ENCODE measurements at regions not wholly inside any gene's neighbourhood (a gene's known extent, or its start where the extent isn't known, plus 50 kb on each side); places are given as distances from the start of the nearest gene placed in this dataset.

DNA sequence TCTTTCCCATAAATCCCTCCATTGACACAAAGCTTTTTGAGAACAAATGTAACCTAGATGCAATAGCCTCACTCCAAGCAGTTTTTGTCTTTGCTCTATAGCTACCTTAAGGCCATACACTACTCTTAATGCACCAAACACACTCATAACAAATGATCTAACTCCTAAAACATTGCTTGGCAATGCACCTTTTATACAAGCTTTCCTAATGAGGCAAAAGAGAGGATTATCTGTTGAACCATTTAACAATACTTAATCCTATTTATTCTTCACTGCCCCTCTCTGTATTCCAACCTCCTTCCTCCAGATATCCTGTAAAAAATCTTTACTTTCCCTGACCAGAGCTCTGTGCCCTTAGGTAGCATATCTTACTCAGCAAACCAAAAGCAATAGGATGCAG, 558.1 kb upstream of the MDFIC2 start:
- TF ChIP-seq EZH2 (IDR thresholded peaks at IDR 0.05; ENCODE audit: low read length) = no peak
- TF ChIP-seq, protein P1, sequence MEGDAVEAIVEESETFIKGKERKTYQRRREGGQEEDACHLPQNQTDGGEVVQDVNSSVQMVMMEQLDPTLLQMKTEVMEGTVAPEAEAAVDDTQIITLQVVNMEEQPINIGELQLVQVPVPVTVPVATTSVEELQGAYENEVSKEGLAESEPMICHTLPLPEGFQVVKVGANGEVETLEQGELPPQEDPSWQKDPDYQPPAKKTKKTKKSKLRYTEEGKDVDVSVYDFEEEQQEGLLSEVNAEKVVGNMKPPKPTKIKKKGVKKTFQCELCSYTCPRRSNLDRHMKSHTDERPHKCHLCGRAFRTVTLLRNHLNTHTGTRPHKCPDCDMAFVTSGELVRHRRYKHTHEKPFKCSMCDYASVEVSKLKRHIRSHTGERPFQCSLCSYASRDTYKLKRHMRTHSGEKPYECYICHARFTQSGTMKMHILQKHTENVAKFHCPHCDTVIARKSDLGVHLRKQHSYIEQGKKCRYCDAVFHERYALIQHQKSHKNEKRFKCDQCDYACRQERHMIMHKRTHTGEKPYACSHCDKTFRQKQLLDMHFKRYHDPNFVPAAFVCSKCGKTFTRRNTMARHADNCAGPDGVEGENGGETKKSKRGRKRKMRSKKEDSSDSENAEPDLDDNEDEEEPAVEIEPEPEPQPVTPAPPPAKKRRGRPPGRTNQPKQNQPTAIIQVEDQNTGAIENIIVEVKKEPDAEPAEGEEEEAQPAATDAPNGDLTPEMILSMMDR (optimal IDR thresholded peaks at IDR 0.05 in 1 of 3, IDR thresholded peaks at IDR 0.05 in 1 of 3, conservative IDR thresholded peaks at IDR 0.05 in 1 of 3; ENCODE audit: extremely low read depth in 1 of 3, insufficient read depth in 2 of 3, low read length in 3 of 3) = no peak
